Body of pancreas (tissue), 4 donors: ENCODE measurements at regions not wholly inside any gene's neighbourhood (a gene's known extent, or its start where the extent isn't known, plus 50 kb on each side); places are given as distances from the start of the nearest gene placed in this dataset.
A peak's percentile ranks its signal among the peaks of the same experiment; 100 is the strongest.

Source experiments
- ATAC-seq: fragments of 150-250 bp; one replicate; pipeline ENCODE4 v1.9.1; 2016
- DNase-seq, 4 donors: peaks; one replicate each; pipeline ENCODE4 v3.0.0-alpha.2; 2019
- H3K27ac ChIP-seq, 4 donors: fragments of 200-600 bp; sonication (generic); 1 replicate in 3 of 4; 2 replicates in 1 of 4; pipeline versions ENCODE4 v1.5.1 to v1.6.1; 2016 to 2019; ENCODE audit warnings: mild to moderate bottlenecking in 1 of 4, mixed read lengths in 1 of 4, moderate library complexity in 1 of 4
- H3K27me3 ChIP-seq, 2 donors: fragments of 200-600 bp; sonication (generic); one replicate each; pipeline ENCODE4 v1.6.0; 2016; ENCODE audit warnings: mild to moderate bottlenecking in 1 of 2
- H3K36me3 ChIP-seq, 2 donors: fragments of 200-600 bp; sonication (generic); replicated peaks in 1 of 2; 2 replicates each; pipeline ENCODE4 v1.5.1; 2016; ENCODE audit warnings: low read depth in 2 of 2; ENCODE audit not compliant: insufficient read depth in 1 of 2
- H3K4me1 ChIP-seq: fragments of 200-600 bp; sonication (generic); one replicate; pipeline ENCODE4 v1.6.0; 2016
- H3K4me3 ChIP-seq, 2 donors: fragments of 200-600 bp; sonication (generic); 1 replicate in 1 of 2; 2 replicates in 1 of 2; pipeline ENCODE4 v1.5.1; 2016 to 2019
- H3K9me3 ChIP-seq, 3 donors: fragments of 200-600 bp; sonication (generic); 1 replicate in 2 of 3; 2 replicates in 1 of 3; pipeline ENCODE4 v1.5.1; 2016
- CTCF ChIP-seq, 7 experiments: fragments of 450-650 bp in 4 of 7; fragments of 200-600 bp in 3 of 7; sonication (generic) in 3 of 7; IDR thresholded peaks; one replicate each; pipeline ENCODE4 v1.5.1; 2016 to 2019; ENCODE audit warnings: antibody characterized with exemption in 7 of 7
- POLR2A ChIP-seq, 3 donors: fragments of 450-650 bp; IDR thresholded peaks; one replicate each; pipeline ENCODE4 v1.6.1; 2016; ENCODE audit warnings: antibody characterized with exemption in 3 of 3, mild to moderate bottlenecking in 2 of 3
- WGBS, 2 donors: methylation state at CpG; one replicate each; pipeline ENCODE4 v1.1.5; 2017; 5-methylcytosine and 5-hydroxymethylcytosine counted together
- intact Hi-C: fragments of 100-400 bp; cut with DNase I; formaldehyde crosslinking; loops from one replicate; pipeline ENCODE4 v1.15.1; 2023

- WGBS, 2 donors = 45 to 52% methylated on average over 4 of the region's 4 CpGs
Observed at GRCh38 chr6:112877134-112878100, 530.3 kb downstream of the RFPL4B start.

GRCh38 chr6:112879920-112880413, 532.8 kb downstream of the RFPL4B start:
- Histone ChIP-seq H3K4me3 (no peak overlapping the region), H3K4me1 (no peaks in the 10 kb centered on the region), H3K27ac (no peak overlapping the region), H3K9me3 (no peaks in the 10 kb centered on the region), H3K36me3 (no peaks in the 10 kb centered on the region), H3K27me3 (no peaks in the 10 kb centered on the region)
- intact Hi-C loops = no loop called here
- ATAC-seq (peak; percentile 78), DNase-seq (peak; percentile 36 to 63 (median 43))
- TF ChIP-seq POLR2A (IDR thresholded peaks at IDR 0.05) (no peak), CTCF (IDR thresholded peaks at IDR 0.05) (peak in 4 of 7 experiments; percentile 10 to 35 (median 23))
- 60 to 73% methylated on average over 1 to 18 of the region's 20 CpGs for WGBS, 2 donors

More at GRCh38 chr6:112877134-112878100, 530.3 kb downstream of the RFPL4B start:
- H3K4me1 ChIP-seq = no peaks in the 10 kb centered on the region
- DNase-seq (no peak), ATAC-seq (peak; percentile 24)
- H3K36me3 ChIP-seq = no peaks in the 10 kb centered on the region
- H3K4me3 ChIP-seq = no peak overlapping the region
- H3K27me3 ChIP-seq = no peaks in the 10 kb centered on the region
- H3K9me3 ChIP-seq = no peaks in the 10 kb centered on the region
- no peak overlapping the region for H3K27ac ChIP-seq
- intact Hi-C loops = no loop called here
- TF ChIP-seq POLR2A (IDR thresholded peaks at IDR 0.05) (no peak), CTCF (IDR thresholded peaks at IDR 0.05) (no peak)

GRCh38 chr6:112881027-112881426, 533.9 kb downstream of the RFPL4B start:
- H3K4me3 ChIP-seq = no peak overlapping the region
- intact Hi-C loops = no loop called here
- 79 to 84% methylated on average over 3 of the region's 3 CpGs for WGBS, 2 donors
- H3K27me3 ChIP-seq = no peaks in the 10 kb centered on the region
- no peak for TF ChIP-seq POLR2A (IDR thresholded peaks at IDR 0.05)
- TF ChIP-seq CTCF (IDR thresholded peaks at IDR 0.05) = no peak
- DNase-seq (no peak), ATAC-seq (no peak)
- H3K36me3 ChIP-seq = no peaks in the 10 kb centered on the region
- H3K9me3 ChIP-seq = no peaks in the 10 kb centered on the region
- H3K4me1 ChIP-seq = no peaks in the 10 kb centered on the region
- no peak overlapping the region for H3K27ac ChIP-seq

- Histone ChIP-seq H3K4me3 (no peak overlapping the region), H3K27ac (no peak overlapping the region), H3K36me3 (no peaks in the 10 kb centered on the region), H3K9me3 (no peaks in the 10 kb centered on the region), H3K4me1 (no peaks in the 10 kb centered on the region), H3K27me3 (no peaks in the 10 kb centered on the region)
- ATAC-seq = no peak
- 72 to 75% methylated on average over 2 of the region's 2 CpGs for WGBS, 2 donors
- DNase-seq = no peak
- intact Hi-C loops = no loop called here
- no peak for TF ChIP-seq POLR2A (IDR thresholded peaks at IDR 0.05)
- TF ChIP-seq CTCF (IDR thresholded peaks at IDR 0.05) = no peak
Observed at GRCh38 chr6:112881828-112882780, 535.0 kb downstream of the RFPL4B start.
